Activated T-helper 1 cell treated with anti-CD3 and anti-CD28 coated beads, Interleukin-2, amount 50 U/mL, for 16 hours (primary cell): ENCODE measurements at regions not wholly inside any gene's neighbourhood (a gene's known extent, or its start where the extent isn't known, plus 50 kb on each side); places are given as distances from the start of the nearest gene placed in this dataset.

Source experiments
- DNase-seq, 2 donors: peaks; one replicate each; pipeline ENCODE4 v3.0.0-alpha.2; 2020; ENCODE audit warnings: low read depth in 1 of 2, low spot score in 1 of 2

DNA sequence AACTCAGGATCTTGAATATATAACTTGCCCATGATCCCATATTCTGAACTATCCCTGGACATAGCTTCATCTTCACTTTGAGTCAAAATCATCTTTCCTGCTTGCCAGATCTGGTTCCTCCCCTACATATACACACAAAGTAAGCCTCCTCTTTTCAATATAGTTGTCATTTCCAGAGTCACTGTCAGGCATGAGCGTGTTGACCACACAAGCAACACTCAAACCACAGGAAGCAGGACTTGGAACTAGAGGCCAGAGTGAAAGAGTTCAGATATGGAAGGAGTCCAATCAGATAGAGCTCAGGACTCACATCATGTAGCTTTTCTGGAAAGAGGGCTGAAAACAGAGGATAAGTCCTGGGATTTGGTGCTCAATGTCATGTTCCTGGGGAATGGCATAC, 1140.6 kb downstream of the BCL11B start:
- DNase-seq, result no peak

DNA sequence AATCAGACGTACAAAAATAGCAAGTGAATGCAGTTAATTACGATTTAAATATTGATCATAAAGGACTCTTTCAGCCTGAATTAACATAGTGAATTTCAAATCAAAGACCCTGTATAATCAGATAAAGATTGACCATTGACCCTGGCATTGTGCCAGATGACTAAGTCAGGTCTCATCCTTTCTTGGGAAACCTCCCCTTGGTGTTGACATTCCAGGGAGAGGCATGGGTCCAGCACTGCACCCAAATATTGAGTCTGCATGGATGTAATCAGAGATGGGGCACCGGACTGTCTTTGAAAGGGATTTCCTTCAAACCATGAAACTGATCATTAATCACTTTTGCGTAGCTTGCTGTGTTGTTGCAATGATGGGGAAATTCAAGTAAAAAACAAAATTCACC, 1138.2 kb downstream of the BCL11B start:
- no peak for DNase-seq

DNA sequence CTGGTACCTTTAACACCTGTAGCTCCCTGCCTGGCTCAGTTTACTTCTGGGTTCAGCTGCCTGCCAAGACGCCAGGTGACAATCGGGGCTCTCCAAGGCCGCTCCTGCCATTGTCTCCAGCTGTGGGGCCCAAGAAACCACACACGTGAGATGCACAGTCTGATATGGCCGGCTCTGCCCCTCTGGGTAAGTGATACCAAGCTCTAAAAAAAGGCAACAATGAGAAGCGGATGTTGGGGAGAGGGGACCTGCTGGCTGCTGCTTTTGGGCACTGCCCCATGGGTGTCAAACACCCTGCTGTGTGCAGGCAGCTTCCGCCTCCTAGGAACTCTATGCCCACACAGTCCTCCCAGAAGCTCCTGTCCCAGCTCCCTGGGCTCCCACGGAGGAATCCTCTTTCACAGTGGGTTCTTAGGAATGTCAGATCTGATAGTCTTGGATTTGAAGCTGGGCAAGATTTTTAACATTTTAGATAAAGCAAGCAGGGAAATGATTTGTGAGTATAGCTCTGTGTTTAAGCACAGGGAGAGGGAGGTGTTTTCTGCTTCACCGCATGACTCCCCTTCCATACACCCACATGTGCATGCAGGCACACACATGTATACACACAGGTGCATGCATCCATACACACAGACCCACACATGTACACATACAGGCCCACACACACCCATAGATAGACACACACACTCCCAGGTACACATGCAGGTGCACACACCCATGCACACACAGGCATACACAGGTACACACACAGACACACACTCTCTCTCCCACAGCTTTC, 1135.8 kb downstream of the BCL11B start:
- DNase-seq, result no peak

DNA sequence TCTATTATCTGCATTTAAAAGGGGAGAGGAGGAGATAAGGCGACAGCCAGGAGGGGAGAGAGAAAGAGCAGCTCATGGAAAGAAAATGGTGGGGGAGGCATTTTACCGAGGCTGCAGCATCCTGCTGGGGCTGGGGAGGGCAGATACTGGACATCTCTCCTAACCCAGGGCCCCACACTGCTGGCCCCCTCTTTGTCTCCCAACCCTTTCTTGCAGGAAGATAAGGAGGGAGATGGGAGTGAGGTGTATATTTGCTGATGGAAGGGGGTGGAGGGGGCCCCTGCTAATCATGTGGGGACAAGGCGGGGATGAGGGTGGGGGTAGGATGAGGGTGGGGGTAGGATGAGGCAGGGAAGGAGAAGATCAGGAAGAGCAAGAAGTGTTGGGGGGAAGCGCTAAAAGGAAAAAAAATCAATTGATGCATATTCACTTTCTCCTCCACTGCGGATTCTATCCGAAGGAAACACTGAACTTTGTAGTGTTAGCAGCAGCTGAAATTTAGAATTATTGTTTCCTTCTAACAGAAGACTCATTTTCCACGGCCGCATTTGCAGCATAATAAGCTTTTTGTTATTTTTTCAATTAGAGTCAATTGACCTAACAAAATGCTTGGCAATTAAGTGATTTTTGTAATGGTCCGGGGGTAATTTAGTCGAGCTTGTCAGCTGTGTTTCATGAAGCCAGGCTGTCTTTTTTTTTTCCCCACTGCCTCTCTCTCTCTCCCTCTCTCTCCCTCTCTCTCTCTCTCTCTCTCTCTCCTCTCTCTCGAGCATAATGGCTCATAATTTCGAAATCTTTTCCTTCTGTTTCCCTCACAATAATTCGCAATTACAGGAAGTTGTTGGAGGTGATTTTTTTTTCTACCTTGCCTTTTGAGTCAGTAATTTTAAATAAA, 1134.6 kb downstream of the BCL11B start:
- no peak for DNase-seq

DNA sequence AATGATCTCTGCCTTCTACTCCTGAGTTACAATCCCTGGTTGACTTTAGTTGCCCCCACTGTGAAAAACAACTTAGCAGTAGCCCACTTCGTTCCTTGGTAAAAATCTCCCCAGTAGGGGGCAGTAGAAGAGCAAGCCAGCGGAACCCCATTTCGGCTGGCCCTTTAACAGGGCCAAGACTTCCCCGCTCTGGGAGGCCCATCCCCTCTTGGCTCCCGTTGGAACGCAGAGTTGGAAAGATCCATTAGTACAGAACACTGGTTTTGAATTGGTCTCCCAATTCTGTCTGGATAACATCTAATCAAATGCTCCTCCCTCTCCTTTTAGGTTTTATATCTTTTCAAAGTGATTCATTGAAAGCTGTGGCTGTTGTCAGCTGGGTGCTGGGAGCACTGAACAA, 1133.3 kb downstream of the BCL11B start:
- DNase-seq, result peak; percentile 27 to 48

DNA sequence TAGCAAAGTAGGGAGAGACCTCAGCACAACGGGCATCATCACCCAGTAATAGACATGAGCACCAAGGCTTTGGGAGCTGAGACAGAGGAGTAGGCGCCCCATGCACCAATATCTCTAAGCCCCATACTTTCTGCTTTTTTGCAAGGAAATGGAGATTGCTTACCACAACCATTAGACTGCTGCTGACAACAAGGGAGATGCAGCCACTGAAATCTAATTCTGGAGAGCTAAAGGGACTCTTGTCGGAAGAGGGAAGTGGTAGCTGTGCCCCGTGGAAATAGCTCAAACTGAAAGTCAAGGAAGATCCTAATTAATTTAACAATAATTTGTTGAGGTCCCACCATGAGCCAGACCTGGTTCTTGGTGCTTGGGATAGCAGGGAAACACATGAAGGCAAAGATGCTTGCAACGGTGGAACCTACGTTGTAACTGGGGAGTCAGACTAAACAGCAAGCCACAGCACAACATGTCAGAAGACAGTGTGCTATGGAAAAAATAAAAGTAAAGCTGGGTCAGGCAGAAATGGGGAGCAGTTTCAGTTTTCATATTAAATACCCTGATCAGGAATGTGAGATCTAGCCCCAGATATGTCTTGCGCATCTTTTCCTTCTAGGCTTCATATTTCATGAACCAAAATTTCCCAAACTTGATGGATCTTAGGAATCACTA, 1131.0 kb downstream of the BCL11B start:
- DNase-seq, result no peak

DNA sequence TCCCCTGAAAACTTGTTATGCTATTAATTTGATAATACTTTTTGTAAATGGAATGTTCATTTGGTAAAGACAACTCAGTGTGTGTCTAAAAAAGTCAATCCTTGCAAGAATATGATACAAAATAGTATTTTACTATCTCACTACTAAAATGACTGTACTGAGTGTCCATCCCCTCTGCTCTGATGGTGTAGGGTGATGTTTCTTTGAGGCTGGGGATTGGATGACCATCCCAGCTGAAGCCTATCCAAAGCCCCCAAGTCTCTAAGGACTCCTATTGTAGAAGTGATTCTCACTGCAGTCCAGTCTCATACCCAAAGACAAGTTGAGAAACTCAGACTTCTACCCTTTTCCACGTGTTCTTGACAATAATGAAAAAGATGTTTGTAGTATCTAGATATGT, 1128.4 kb downstream of the BCL11B start:
- no peak for DNase-seq

DNA sequence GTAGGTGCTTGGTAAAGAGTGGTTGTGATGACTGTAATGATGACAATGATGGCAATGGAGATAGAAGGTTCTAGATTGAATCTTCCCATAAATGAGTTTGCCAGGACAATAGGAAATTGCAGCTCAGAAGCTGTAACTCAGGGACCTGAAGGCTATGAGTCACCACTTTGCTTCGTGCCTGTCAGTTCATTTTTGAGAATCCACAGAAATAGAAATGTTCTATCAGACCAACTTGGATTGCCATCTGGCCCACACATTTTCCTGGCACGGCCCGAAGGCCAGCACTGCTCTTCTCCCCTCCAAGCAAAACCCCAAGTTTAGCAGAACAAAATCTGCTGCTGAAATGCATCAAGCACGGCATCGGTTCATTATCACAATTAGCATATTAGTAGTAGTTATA, 1127.0 kb downstream of the BCL11B start:
- no peak for DNase-seq

DNA sequence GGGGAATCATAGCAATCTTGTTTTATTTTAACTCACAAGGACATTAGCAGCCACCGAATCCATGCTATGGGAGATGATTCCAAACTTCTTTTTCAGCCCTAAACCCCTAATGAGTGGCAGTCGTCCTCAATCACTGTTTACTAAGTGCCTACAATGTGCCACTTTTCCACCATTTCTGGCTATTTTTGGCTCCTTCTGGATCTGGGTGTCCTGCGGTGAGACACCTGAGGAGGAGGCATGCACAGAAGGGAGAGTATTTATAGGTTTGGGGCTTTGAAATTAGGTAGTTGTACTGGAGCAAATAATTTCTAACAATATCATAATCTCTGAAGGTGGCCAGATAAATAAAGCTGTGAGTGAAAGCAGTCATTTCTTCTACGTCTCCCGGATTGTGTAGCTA, 1125.6 kb downstream of the BCL11B start:
- DNase-seq, result no peak

DNA sequence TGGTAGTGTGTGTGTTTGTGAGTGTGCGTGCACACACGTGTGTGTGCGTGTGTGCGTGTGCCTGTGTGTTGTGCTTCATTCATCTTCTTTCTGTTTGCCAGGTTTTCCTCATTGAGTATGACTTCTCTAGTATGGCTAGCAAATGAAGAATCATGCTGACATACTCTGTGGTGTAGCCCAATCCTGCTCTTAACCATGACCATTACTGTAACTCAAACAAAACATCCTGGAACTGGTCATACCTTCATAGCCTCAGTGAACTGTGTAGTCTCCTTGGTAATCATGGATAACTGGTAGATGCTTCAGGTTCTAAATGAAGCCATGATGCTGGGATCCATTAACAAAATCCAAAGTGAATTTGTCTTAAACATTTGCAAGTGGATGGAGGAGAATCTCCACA, 1117.7 kb downstream of the BCL11B start:
- no peak for DNase-seq

DNA sequence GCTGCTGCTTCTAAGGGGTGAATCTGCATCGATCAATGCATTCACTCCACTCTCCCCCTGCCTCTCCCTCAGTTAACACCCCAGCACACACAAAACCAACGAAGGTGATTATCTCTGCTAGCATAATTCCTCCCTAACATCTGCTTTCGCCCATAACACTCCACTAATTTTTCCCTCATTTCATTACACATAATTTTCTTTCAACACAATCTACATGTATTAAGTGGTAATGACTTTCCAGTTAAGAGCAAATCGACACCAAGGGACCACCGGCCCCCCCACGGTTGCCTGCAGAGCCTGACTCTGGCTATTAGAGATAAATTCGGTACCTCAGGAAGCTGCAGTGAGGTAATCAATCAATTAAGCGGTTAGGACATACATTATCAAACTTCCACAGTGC, 1115.6 kb downstream of the BCL11B start:
- no peak for DNase-seq

DNA sequence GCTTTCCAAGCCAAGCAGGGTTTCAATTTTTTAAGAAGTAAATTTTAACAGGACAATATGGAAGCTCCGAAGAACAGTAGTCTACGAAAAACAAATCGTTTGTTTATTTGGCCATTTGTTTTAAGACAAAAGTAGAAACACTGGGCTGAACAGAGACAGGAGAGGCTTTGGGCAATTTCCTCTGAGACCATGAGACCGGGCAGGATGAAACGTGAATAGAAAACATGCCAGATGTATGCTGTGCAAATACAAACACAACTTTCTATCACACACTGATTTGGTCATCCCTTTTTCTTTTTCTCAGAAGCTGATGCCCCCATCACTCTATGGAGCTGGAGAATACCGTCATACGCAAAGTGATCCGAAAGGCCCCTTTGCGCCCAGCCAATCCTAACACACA, 1111.1 kb downstream of the BCL11B start:
- no peak for DNase-seq

DNA sequence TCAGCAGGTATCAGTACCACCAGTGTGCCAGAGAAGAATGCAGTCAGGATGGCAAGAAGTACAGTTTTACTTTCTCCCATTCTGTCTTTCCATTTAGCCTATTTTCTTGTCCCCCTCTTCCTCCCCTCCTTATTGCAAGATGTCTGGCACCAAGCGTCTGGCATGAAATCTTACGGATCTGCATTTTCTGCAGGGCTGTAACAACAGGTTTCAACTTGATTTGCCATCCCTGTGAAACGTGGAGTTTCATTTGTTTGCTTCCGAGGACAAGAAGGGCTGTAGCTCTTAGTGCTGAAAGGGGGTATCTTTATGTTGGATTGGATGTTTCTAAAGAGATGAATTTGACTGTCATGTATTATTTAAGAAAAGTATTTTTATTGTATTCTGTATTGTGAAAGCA, 1110.6 kb downstream of the BCL11B start:
- no peak for DNase-seq

DNA sequence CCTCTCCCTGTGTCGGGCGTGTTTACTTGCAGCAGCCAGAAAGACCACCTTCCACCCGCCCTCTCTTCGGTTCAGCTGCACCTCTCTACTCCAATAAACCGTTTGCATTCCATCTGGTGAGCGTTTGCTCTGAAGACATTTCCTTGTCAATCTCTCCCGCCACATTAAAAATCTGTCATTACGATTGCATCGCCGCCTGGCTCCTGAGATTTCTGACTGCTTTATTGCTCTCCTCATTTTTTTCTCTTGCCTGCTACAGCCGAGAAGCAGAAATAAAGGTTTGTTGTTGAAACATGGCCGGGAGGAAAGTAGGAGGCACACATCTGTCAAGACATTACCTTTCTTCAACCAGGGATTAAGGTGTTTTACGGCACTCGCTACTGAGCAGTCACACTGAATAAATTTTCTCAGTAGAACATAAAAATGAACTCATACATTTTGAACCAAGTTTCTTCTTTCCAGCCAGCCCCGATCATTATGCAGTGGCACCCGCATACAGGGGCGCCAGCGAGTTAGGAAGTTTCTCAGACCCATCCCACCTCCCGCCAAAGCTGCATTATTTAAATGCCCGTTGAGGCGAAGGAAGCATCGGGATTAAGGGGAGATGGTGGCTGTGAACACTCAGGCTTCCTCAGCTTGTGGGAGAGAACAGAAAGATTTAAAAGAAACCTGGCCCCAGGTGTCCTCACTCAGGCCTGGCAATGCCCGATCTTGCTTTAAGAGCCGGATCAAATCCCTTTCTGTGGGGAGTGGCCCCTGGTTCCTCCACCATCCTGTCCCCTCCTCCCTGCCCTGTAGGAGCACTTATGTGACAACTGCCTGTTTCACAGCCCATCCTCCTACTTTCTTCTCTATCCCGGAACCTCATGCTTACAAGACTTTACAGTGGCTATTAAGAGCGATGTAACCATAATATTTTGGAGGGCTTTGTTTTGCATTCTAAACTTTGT, 1108.9 kb downstream of the BCL11B start:
- DNase-seq, result no peak

DNA sequence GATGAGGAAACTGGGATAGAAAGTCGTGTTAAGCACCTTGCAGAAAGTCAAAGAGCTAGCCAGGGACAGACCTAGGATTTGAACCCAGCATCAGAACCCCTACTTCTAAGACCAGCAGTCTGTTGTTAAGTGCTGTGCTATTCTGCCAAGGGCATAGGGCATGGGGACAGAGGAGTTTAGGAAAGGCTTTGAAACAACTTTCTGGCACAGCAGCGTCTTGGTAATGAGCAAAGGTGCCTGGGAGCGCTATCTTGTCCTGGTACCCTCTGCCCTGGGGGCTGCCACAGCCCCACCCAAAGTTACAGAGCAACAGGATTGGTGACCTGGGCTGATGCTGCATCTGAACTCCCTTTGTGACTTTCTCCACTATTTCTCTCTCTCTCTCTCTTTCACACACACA, 1108.1 kb downstream of the BCL11B start:
- no peak for DNase-seq

DNA sequence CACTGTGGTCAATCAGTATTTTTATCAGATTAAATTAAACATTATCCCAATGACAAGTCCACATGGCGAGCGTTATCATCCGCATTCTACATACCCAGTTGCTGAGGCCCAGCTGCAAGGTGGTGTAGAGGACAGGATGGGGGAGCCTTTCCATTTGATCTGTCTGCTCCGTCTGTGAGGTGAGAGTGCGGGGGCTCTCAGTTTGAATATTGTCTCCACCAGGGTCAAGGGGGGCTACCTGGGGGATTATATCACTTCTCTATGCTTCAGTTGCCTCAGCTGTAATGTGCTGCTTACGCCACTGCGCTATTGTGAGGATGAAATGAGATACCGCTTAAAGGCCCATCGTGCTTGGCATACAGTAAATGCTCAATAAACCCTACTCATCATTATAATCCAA, 1106.0 kb downstream of the BCL11B start:
- DNase-seq, result no peak

DNA sequence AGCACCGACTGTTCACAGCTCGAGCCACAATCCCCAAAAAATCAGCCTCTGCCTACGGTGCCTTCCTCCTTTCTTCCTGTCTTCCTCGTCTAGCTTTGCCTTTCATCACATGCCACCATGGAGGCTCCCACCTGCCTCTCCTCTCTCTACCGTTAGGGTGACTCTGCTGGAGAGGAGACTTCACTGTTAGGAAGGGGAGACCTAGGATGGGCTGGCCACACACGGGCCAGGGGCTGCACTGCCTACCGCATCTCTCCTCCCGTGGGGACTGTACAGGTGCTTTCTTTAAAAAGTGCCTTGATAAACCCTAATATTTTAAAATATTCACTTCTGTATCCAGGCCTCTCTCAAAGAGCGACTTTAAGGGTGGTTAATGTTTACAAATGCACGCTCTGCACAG, 1104.7 kb downstream of the BCL11B start:
- no peak for DNase-seq

DNA sequence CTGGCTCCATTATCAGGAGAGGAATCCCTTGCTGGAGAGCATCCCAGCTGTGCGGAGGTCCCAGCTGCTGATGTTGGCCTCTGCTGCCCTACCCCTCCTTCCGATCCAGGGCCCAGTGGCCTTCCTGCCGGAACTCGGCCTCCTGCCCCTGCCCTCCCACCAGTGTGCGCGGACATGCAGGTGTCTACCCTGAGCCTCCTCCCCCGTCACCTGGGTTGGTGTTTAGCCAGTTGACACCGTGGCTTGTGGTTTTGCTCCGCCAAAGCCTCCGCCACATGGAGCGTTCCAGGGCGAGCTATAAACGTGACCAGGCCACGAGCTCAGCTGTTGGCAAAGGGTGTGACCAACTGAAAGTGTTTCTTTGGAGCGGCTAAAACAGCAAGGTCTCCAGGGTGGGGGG, 1104.3 kb downstream of the BCL11B start:
- DNase-seq, result no peak

DNA sequence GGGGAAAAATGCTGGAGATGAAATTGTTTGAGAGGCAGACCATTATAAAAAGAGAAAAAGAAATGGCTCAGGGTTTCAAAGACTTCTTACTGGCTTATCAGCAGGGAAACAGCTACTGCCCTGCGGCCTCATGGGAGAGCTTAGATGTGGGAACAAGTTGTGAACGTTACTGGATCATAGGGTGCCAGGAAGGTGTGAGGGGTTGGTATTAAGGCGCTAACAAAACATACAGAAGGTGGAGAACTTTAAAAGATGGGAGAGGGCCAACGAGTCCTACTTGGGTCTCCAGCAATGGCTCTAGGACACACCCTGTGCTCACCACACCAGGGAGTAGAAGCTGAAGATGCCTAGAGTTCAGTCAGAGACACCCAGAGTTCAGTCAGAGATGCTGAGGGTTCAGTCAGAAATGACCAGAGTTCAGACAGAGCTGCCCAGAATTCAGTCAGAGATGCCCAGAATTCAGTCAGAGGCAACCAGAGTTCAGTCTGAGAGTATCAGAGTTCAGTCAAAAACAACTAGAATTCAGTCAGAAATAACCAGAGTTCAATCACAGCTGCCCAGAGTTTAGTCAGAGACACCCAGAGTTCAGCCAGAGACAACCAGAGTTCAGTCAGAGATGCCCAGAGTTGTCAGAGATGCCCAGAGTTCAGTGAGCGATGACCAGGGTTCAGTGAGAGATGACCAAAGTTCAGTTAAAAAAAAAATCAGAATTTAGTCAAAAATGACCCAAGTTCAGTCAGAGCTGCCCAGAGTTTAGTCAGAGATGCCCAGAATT, 1103.6 kb downstream of the BCL11B start:
- DNase-seq, result no peak

DNA sequence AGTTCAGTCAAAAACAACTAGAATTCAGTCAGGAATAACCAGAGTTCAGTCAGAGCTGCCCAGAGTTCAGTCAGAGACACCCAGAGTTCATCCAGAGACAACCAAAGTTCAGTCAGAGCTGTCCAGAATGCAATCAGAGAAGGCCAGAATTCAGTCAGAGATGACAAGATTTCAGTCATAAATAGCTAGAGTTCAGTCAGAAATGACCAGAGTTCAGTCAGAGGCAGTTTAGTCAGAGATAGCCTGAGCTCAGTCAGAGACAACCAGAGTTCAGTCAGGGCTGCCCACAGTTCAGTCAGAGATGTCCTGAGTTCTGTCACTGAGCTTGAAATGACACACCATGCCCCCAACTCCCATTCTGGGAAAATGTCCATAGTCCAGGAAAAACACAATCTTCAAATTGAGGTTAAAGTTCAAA, 1102.8 kb downstream of the BCL11B start:
- DNase-seq, result no peak
